HepG2 (cell line): ENCODE measurements at regions not wholly inside any gene's neighbourhood (a gene's known extent, or its start where the extent isn't known, plus 50 kb on each side); places are given as distances from the start of the nearest gene placed in this dataset.
"Not testable (repeated sequence)": the region's sequence is repeated elsewhere in the genome, so short reads cannot be mapped to it uniquely, and the experiment has no call there.

ENCODE experiments used
- ATAC-seq: fragments of 200-7000 bp; cut with Tn5 transposase; 3 replicates; pipeline ENCODE4 v1.9.1; 2020; ENCODE audit warnings: mild to moderate bottlenecking, moderate library complexity
- BruUV-seq: library from RNA; stranded (reverse); fragments of 400-500 nt; replicated peaks from 2 replicates; lab custom pipeline; 2021; lab: Mats Ljungman, UMichigan
- CTCF ChIA-PET: fragments of 300-600 bp; formaldehyde crosslinking; extraction: SDS; loops from one replicate; lab custom pipeline; 2021; ENCODE audit warnings: low total read pairs, inconsistent platforms, low intra/inter-chr PET ratio; lab: Yijun Ruan, JAX
- POLR2A ChIA-PET: fragments of 350-600 bp; sonication (Branson Sonifier 250); formaldehyde crosslinking; loops from one replicate; lab custom pipeline; 2020; ENCODE audit warnings: antibody characterized with exemption, inconsistent platforms; lab: Yijun Ruan, JAX
- DNase-seq: peaks from one replicate; pipeline ENCODE4 v3.0.0-alpha.2; 2015; ENCODE audit warnings: low spot score
- FAIRE-seq: peaks from 3 replicates; lab custom pipeline; 2011; peaks lifted over from hg19 to GRCh38; lab: Jason Lieb, UNC
- H2AFZ ChIP-seq: one replicate; pipeline ENCODE4 v1.6.1; 2011; ENCODE audit warnings: low read length, inconsistent platforms
- H3K27ac ChIP-seq: fragments of 300-600 bp; 3 replicates; pipeline ENCODE4 v1.8.0; 2011; ENCODE audit warnings: mixed run types, mild to moderate bottlenecking, mixed read lengths, low read length, inconsistent platforms; ENCODE audit not compliant: insufficient read depth; ENCODE audit errors: extremely low read length
- H3K27me3 ChIP-seq, 2 experiments: fragments of 200-600 bp in 1 of 2; 2 replicates in 1 of 2; 3 replicates in 1 of 2; pipeline versions ENCODE4 v1.6.0 to v1.8.0; 2011; ENCODE audit warnings: low read length in 2 of 2, mild to moderate bottlenecking in 2 of 2, moderate library complexity in 2 of 2, inconsistent platforms in 1 of 2; ENCODE audit not compliant: insufficient read depth in 2 of 2, control insufficient read depth in 1 of 2
- H3K36me3 ChIP-seq, 2 experiments: fragments of 200-600 bp in 1 of 2; replicated peaks in 1 of 2; 2 replicates in 1 of 2; 3 replicates in 1 of 2; pipeline versions ENCODE4 v1.5.1 to v1.8.0; 2011; ENCODE audit warnings: low read length in 2 of 2, inconsistent platforms in 1 of 2; ENCODE audit not compliant: insufficient read depth in 2 of 2, control insufficient read depth in 1 of 2
- H3K4me1 ChIP-seq: 2 replicates; pipeline ENCODE4 v1.5.1; 2012; ENCODE audit warnings: low read length, inconsistent platforms; ENCODE audit not compliant: insufficient read depth
- H3K4me2 ChIP-seq: 2 replicates; pipeline ENCODE4 v1.6.0; 2011; ENCODE audit warnings: low read depth, low read length, inconsistent platforms
- H3K4me3 ChIP-seq, 3 experiments: fragments of 200-600 bp in 1 of 3; sonication (generic), shearing (Covaris generic) in 1 of 3; replicated peaks in 1 of 3; 2 replicates each; pipeline ENCODE4 v1.5.1; 2011 to 2016; ENCODE audit warnings: low read length in 3 of 3, inconsistent platforms in 2 of 3, low read depth in 2 of 3, mild to moderate bottlenecking in 2 of 3, control low read depth in 1 of 3, mixed read lengths in 1 of 3; ENCODE audit not compliant: insufficient read depth in 1 of 3
- H3K79me2 ChIP-seq: one replicate; pipeline ENCODE4 v1.6.1; 2011; ENCODE audit warnings: low read length, inconsistent platforms; ENCODE audit not compliant: insufficient read depth
- H3K9ac ChIP-seq: 2 replicates; pipeline ENCODE4 v1.6.0; 2011; ENCODE audit warnings: mild to moderate bottlenecking, low read depth, low read length, inconsistent platforms; ENCODE audit not compliant: insufficient read depth
- H3K9me3 ChIP-seq: 2 replicates; pipeline ENCODE4 v1.5.1; 2012; ENCODE audit warnings: mild to moderate bottlenecking, low read length
- H4K20me1 ChIP-seq: 2 replicates; pipeline ENCODE4 v1.6.0; 2011; ENCODE audit warnings: inconsistent platforms, mild to moderate bottlenecking, low read length, moderate library complexity; ENCODE audit not compliant: insufficient read depth
- GLMP ChIP-seq: sonication (generic); formaldehyde crosslinking; IDR thresholded peaks from 2 replicates; pipeline ENCODE4 v1.9.0; 2021; ENCODE audit warnings: missing genetic modification reagents, mild to moderate bottlenecking, borderline replicate concordance
- ZNF549 ChIP-seq: sonication (generic); formaldehyde crosslinking; IDR thresholded peaks from 2 replicates; pipeline ENCODE4 v1.5.0; 2020; ENCODE audit warnings: missing genetic modification reagents
- WGBS: methylation state at CpG from one replicate; pipeline ENCODE4 v1.1.6; 2017; ENCODE audit warnings: low lambda C conversion rate; 5-methylcytosine and 5-hydroxymethylcytosine counted together
- in situ Hi-C: cut with HindIII; loops from 2 replicates; pipeline ENCODE4 v1.10.0; 2017; ENCODE audit warnings: low pct_unique_long_range_greater_than_20kb; ENCODE audit not compliant: extremely low pct_ligation_motif_present
- intact Hi-C: fragments of 100-400 bp; cut with micrococcal nuclease; formaldehyde crosslinking; loops from one replicate; pipeline ENCODE4 v1.10.0; 2022; ENCODE audit not compliant: unreplicated experiment

GRCh38 chr4:9709724-9710123, 71.7 kb upstream of the DRD5 start:
- Histone ChIP-seq H2AFZ (no peak overlapping the region), H3K36me3 (no peaks in the 10 kb centered on the region), H3K9me3 (no peaks in the 10 kb centered on the region), H3K27me3 (no peaks in the 10 kb centered on the region), H3K4me1 (no peaks in the 10 kb centered on the region), H4K20me1 (no peaks in the 10 kb centered on the region), H3K4me2 (no peak overlapping the region), H3K9ac (no peak overlapping the region), H3K79me2 (no peaks in the 10 kb centered on the region), H3K27ac (no peak overlapping the region)
- ATAC-seq (no peak), DNase-seq (no peak), FAIRE-seq (no peak)
- WGBS = 14% methylated on average over 1 of the region's 11 CpGs
- ChIA-PET CTCF (no interaction called here), POLR2A (no interaction called here)
- no TSS peak for BruUV-seq
- TF ChIP-seq ZNF549 (CRISPR knock-in tag) (no peak), GLMP (CRISPR knock-in tag) (no peak)
- TF ChIP-seq, all 625 proteins: peak for 0
- in situ Hi-C loops (loop anchor here (10.0 kb wide), 1 partner anchor 305 kb away; no protein-coding TSS in a partner anchor), intact Hi-C loops (no loop called here)
- no peak overlapping the region for H3K4me3 ChIP-seq

- H3K9ac ChIP-seq, FAIRE-seq, ATAC-seq, in situ Hi-C loops, POLR2A ChIA-PET, H4K20me1 ChIP-seq, CTCF ChIA-PET, H3K36me3 ChIP-seq, H2AFZ ChIP-seq, BruUV-seq, H3K9me3 ChIP-seq, H3K79me2 ChIP-seq, H3K4me3 ChIP-seq, H3K27me3 ChIP-seq, intact Hi-C loops, H3K27ac ChIP-seq, H3K4me1 ChIP-seq, DNase-seq, H3K4me2 ChIP-seq: not testable (repeated sequence)
- WGBS = 91% methylated on average over 2 of the region's 2 CpGs
These were observed 66.2 kb upstream of the DRD5 start for GRCh38 chr4:9715271-9715670.
